Psoas muscle (tissue), 7 donors: ENCODE measurements at regions not wholly inside any gene's neighbourhood (a gene's known extent, or its start where the extent isn't known, plus 50 kb on each side); places are given as distances from the start of the nearest gene placed in this dataset.

Experiments
- ATAC-seq, 4 donors: fragments of 200-7000 bp; cut with Tn5 transposase; one replicate each; pipeline ENCODE4 v1.9.1; 2020; ENCODE audit warnings: moderate library complexity in 3 of 4, mild to moderate bottlenecking in 2 of 4
- DNase-seq, 2 donors: peaks; one replicate each; pipeline ENCODE4 v3.0.0-alpha.2; 2020
- H3K27ac ChIP-seq: fragments of 200-600 bp; one replicate; pipeline ENCODE4 v1.8.0; 2022
- H3K27me3 ChIP-seq, 3 donors: fragments of 200-600 bp in 1 of 3; one replicate each; pipeline versions ENCODE4 v1.6.1 to v1.8.0; 2013 to 2022; ENCODE audit warnings: low read length in 2 of 3, mild to moderate bottlenecking in 2 of 3, moderate library complexity in 1 of 3; ENCODE audit not compliant: insufficient read depth in 3 of 3
- H3K36me3 ChIP-seq, 2 donors: fragments of 200-600 bp in 1 of 2; one replicate each; pipeline versions ENCODE4 v1.6.1 to v1.8.0; 2013 to 2022; ENCODE audit warnings: low read depth in 1 of 2, mild to moderate bottlenecking in 1 of 2, moderate library complexity in 1 of 2; ENCODE audit not compliant: insufficient read depth in 1 of 2
- H3K4me1 ChIP-seq: fragments of 200-600 bp; one replicate; pipeline ENCODE4 v1.8.0; 2022
- H3K4me3 ChIP-seq: fragments of 200-600 bp; one replicate; pipeline ENCODE4 v1.8.0; 2022; ENCODE audit warnings: mild to moderate bottlenecking
- H3K9me3 ChIP-seq: fragments of 200-600 bp; one replicate; pipeline ENCODE4 v1.8.0; 2022
- CTCF ChIP-seq: fragments of 200-600 bp; IDR thresholded peaks from one replicate; pipeline ENCODE4 v1.8.0; 2022; ENCODE audit warnings: antibody characterized with exemption
- WGBS, 3 donors: extraction: QIAGEN DNeasy Blood & Tissue Kit; methylation state at CpG; one replicate each; pipeline versions ENCODE4 v1.1.6 to v1.1.7; 2013; 5-methylcytosine and 5-hydroxymethylcytosine counted together
- intact Hi-C, 2 donors: fragments of 100-400 bp; cut with DNase I; formaldehyde crosslinking; loops; one replicate each; pipeline versions ENCODE4 v1.11.0 to v1.14.2; 2022
- donor health status: healthy with polysubstance abuse.
- donor health status: DM: no; HTN: no; CAD: no; lungs with moderate emphysema.
- donor health status: Bipolar disorder and iron deficiency.
- donor health status: healthy.
- donor health status: DM: yes; HTN: yes; CAD: no.
- donor health status: DM: no; HTN: no; CAD: no.
- donor health status: DM: yes; HTN: yes; CAD: no.

- Histone ChIP-seq H3K27me3 (peaks cover 0 to 5% (median 0%) of the 10 kb centered on the region in 3 donors), H3K9me3 (no peaks in the 10 kb centered on the region), H3K27ac (no peak overlapping the region), H3K4me1 (no peaks in the 10 kb centered on the region), H3K4me3 (no peak overlapping the region), H3K36me3 (no peaks in the 10 kb centered on the region)
- intact Hi-C loops = no loop called here
- TF ChIP-seq CTCF = no peak
- 62 to 69% (median 66%) methylated on average over 5 of the region's 5 CpGs for WGBS, 3 donors
- DNase-seq (no peak), ATAC-seq (no peak)
Observed at GRCh38 chr17:15038656-15039055, 226.5 kb downstream of the PMP22 start.

- Histone ChIP-seq H3K4me1 (no peaks in the 10 kb centered on the region), H3K27me3 (peaks cover 0 to 6% (median 5%) of the 10 kb centered on the region in 3 donors), H3K9me3 (no peaks in the 10 kb centered on the region), H3K4me3 (no peak overlapping the region), H3K36me3 (no peaks in the 10 kb centered on the region), H3K27ac (no peak overlapping the region)
- intact Hi-C loops = no loop called here
- 60 to 69% (median 63%) methylated on average over 8 of the region's 8 CpGs for WGBS, 3 donors
- no peak for ATAC-seq
- no peak for DNase-seq
- no peak for TF ChIP-seq CTCF
Observed at GRCh38 chr17:15036238-15036637, 228.9 kb downstream of the PMP22 start.

GRCh38 chr17:15031975-15032374, 233.2 kb downstream of the PMP22 start:
- Histone ChIP-seq H3K36me3 (no peaks in the 10 kb centered on the region), H3K27ac (no peak overlapping the region), H3K4me3 (no peak overlapping the region), H3K27me3 (peaks cover 0 to 6% (median 0%) of the 10 kb centered on the region in 3 donors), H3K4me1 (no peaks in the 10 kb centered on the region), H3K9me3 (no peaks in the 10 kb centered on the region)
- TF ChIP-seq CTCF = no peak
- 22 to 37% (median 28%) methylated on average over 3 of the region's 3 CpGs for whole genome bisulfite sequencing, 3 donors
- ATAC-seq (no peak), DNase-seq (no peak)
- intact Hi-C loops = no loop called here

- ATAC-seq = no peak
- DNase-seq = no peak
- Histone ChIP-seq H3K4me3 (no peak overlapping the region), H3K36me3 (no peaks in the 10 kb centered on the region), H3K9me3 (no peaks in the 10 kb centered on the region), H3K4me1 (no peaks in the 10 kb centered on the region), H3K27me3 (peaks cover 0 to 6% (median 0%) of the 10 kb centered on the region in 3 donors), H3K27ac (no peak overlapping the region)
- 59 to 82% (median 71%) methylated on average over 1 of the region's 1 CpG for WGBS, 3 donors
- intact Hi-C loops = no loop called here
- no peak for TF ChIP-seq CTCF
Observed at GRCh38 chr17:15029469-15029868, 235.7 kb downstream of the PMP22 start.

GRCh38 chr17:15027853-15028252, 237.3 kb downstream of the PMP22 start:
- Histone ChIP-seq H3K27ac (no peak overlapping the region), H3K36me3 (no peaks in the 10 kb centered on the region), H3K27me3 (peaks cover 0 to 6% (median 0%) of the 10 kb centered on the region in 3 donors), H3K4me1 (no peaks in the 10 kb centered on the region), H3K4me3 (no peak overlapping the region), H3K9me3 (no peaks in the 10 kb centered on the region)
- no peak for TF ChIP-seq CTCF
- intact Hi-C loops = no loop called here
- 90 to 98% (median 97%) methylated on average over 1 of the region's 1 CpG for WGBS, 3 donors
- ATAC-seq (no peak), DNase-seq (no peak)
